ENCODE measurements at regions not wholly inside any gene's neighbourhood (a gene's known extent, or its start where the extent isn't known, plus 50 kb on each side); places are given as distances from the start of the nearest gene placed in this dataset.
"Not testable (repeated sequence)": the region's sequence is repeated elsewhere in the genome, so short reads cannot be mapped to it uniquely, and the experiment has no call there.

- Histone ChIP-seq H3F3A (ENCODE audit: insufficient read depth) (no peaks in the 10 kb centered on the region), H3K27ac (no peak overlapping the region), H3K27me3 (replicated peaks; ENCODE audit: insufficient read depth) (no peaks in the 10 kb centered on the region), H3K9me2 (ENCODE audit: insufficient read depth) (no peaks in the 10 kb centered on the region), H3K4me2 (ENCODE audit: unreplicated experiment) (no peak overlapping the region), H3K9ac (no peak overlapping the region), H3K4me3 (no peak overlapping the region), H3K9me3 (ENCODE audit: low read depth) (no peaks in the 10 kb centered on the region), H3K36me3 (ENCODE audit: low read depth) (no peaks in the 10 kb centered on the region), H3K79me2 (ENCODE audit: insufficient read depth) (no peaks in the 10 kb centered on the region), H2AFZ (no peak overlapping the region), H4K20me1 (ENCODE audit: insufficient read depth) (no peaks in the 10 kb centered on the region), H3K4me1 (ENCODE audit: insufficient read depth) (no peaks in the 10 kb centered on the region)
- in situ Hi-C loops (cut with MboI), result no loop called here
- no peak for DNase-seq
- TF ChIP-seq EZH2phosphoT487 (IDR thresholded peaks at IDR 0.05; ENCODE audit: insufficient read depth, low read depth) (no peak), EZH2 (IDR thresholded peaks at IDR 0.05; ENCODE audit: insufficient read depth, poor library complexity, severe bottlenecking) (no peak)
These were observed 91.0 kb upstream of the PRR23C start for GRCh38 chr3:139135657-139136056.

- Histone ChIP-seq H3K27me3 (replicated peaks; ENCODE audit: insufficient read depth) (no peaks in the 10 kb centered on the region), H3K9me3 (ENCODE audit: low read depth) (no peaks in the 10 kb centered on the region), H3K4me2 (ENCODE audit: unreplicated experiment) (no peak overlapping the region), H2AFZ (no peak overlapping the region), H3K9ac (no peak overlapping the region), H3K4me3 (no peak overlapping the region), H3F3A (ENCODE audit: insufficient read depth) (no peaks in the 10 kb centered on the region), H3K27ac (no peak overlapping the region), H3K4me1 (ENCODE audit: insufficient read depth) (no peaks in the 10 kb centered on the region), H3K79me2 (ENCODE audit: insufficient read depth) (no peaks in the 10 kb centered on the region), H4K20me1 (ENCODE audit: insufficient read depth) (no peaks in the 10 kb centered on the region), H3K9me2 (ENCODE audit: insufficient read depth) (no peaks in the 10 kb centered on the region), H3K36me3 (ENCODE audit: low read depth) (no peaks in the 10 kb centered on the region)
- DNase-seq, result no peak
- in situ Hi-C loops (cut with MboI), result no loop called here
- TF ChIP-seq EZH2 (IDR thresholded peaks at IDR 0.05; ENCODE audit: insufficient read depth, poor library complexity, severe bottlenecking) (no peak), EZH2phosphoT487 (IDR thresholded peaks at IDR 0.05; ENCODE audit: insufficient read depth, low read depth) (no peak)
- 64 to 66% methylated on average over 7 of the region's 7 CpGs for WGBS, 2 experiments (ENCODE audit: low coverage in 1 of 2, low lambda C conversion rate in 2 of 2, missing lambda C conversion rate in 2 of 2)
These were observed 91.9 kb upstream of the PRR23C start for GRCh38 chr3:139136469-139137202.

- in situ Hi-C loops (cut with MboI), result no loop called here
- H3K79me2 ChIP-seq (ENCODE audit: insufficient read depth), result no peaks in the 10 kb centered on the region
- no peaks in the 10 kb centered on the region for H3K4me1 ChIP-seq (ENCODE audit: insufficient read depth)
- H3K9ac ChIP-seq, result no peak overlapping the region
- no peak overlapping the region for H3K4me3 ChIP-seq
- H2AFZ ChIP-seq, result no peak overlapping the region
- H3K36me3 ChIP-seq (ENCODE audit: low read depth), result no peaks in the 10 kb centered on the region
- TF ChIP-seq EZH2 (IDR thresholded peaks at IDR 0.05; ENCODE audit: insufficient read depth, poor library complexity, severe bottlenecking) (no peak), EZH2phosphoT487 (IDR thresholded peaks at IDR 0.05; ENCODE audit: insufficient read depth, low read depth) (no peak)
- no peak for DNase-seq
- no peaks in the 10 kb centered on the region for H3K9me3 ChIP-seq (ENCODE audit: low read depth)
- no peaks in the 10 kb centered on the region for H3K27me3 ChIP-seq (replicated peaks; ENCODE audit: insufficient read depth)
- H3K9me2 ChIP-seq (ENCODE audit: insufficient read depth), result no peaks in the 10 kb centered on the region
- no peaks in the 10 kb centered on the region for H3F3A ChIP-seq (ENCODE audit: insufficient read depth)
- H3K4me2 ChIP-seq (ENCODE audit: unreplicated experiment), result no peak overlapping the region
- H3K27ac ChIP-seq, result no peak overlapping the region
- no peaks in the 10 kb centered on the region for H4K20me1 ChIP-seq (ENCODE audit: insufficient read depth)
These were observed 95.9 kb upstream of the PRR23C start for GRCh38 chr3:139140553-139140952.

- WGBS, 2 experiments (ENCODE audit: low coverage in 1 of 2, low lambda C conversion rate in 2 of 2, missing lambda C conversion rate in 2 of 2), result 34 to 38% methylated on average over 4 of the region's 4 CpGs
- H3K79me2 ChIP-seq (ENCODE audit: insufficient read depth); H3K4me1 ChIP-seq (ENCODE audit: insufficient read depth); H3K27me3 ChIP-seq (replicated peaks; ENCODE audit: insufficient read depth); H3K27ac ChIP-seq; DNase-seq; in situ Hi-C loops (cut with MboI); H3K9ac ChIP-seq; H3K9me2 ChIP-seq (ENCODE audit: insufficient read depth); H3K9me3 ChIP-seq (ENCODE audit: low read depth); H3K4me3 ChIP-seq; H2AFZ ChIP-seq; H3K4me2 ChIP-seq (ENCODE audit: unreplicated experiment); H3K36me3 ChIP-seq (ENCODE audit: low read depth); H3F3A ChIP-seq (ENCODE audit: insufficient read depth); H4K20me1 ChIP-seq (ENCODE audit: insufficient read depth): not testable (repeated sequence)
These were observed 101.3 kb upstream of the PRR23C start for GRCh38 chr3:139145980-139146379.

GRCh38 chr3:139151530-139151929, 106.8 kb upstream of the PRR23C start:
- TF ChIP-seq EZH2phosphoT487 (IDR thresholded peaks at IDR 0.05; ENCODE audit: insufficient read depth, low read depth) (no peak), EZH2 (IDR thresholded peaks at IDR 0.05; ENCODE audit: insufficient read depth, poor library complexity, severe bottlenecking) (no peak)
- no peaks in the 10 kb centered on the region for H3K9me3 ChIP-seq (ENCODE audit: low read depth)
- H4K20me1 ChIP-seq (ENCODE audit: insufficient read depth), result no peaks in the 10 kb centered on the region
- H3K4me1 ChIP-seq (ENCODE audit: insufficient read depth), result no peaks in the 10 kb centered on the region
- H3K36me3 ChIP-seq (ENCODE audit: low read depth), result no peaks in the 10 kb centered on the region
- H3F3A ChIP-seq (ENCODE audit: insufficient read depth), result no peaks in the 10 kb centered on the region
- no peaks in the 10 kb centered on the region for H3K79me2 ChIP-seq (ENCODE audit: insufficient read depth)
- 81 to 91% methylated on average over 1 of the region's 1 CpG for WGBS, 2 experiments (ENCODE audit: low coverage in 1 of 2, low lambda C conversion rate in 2 of 2, missing lambda C conversion rate in 2 of 2)
- in situ Hi-C loops (cut with MboI), result no loop called here
- no peaks in the 10 kb centered on the region for H3K9me2 ChIP-seq (ENCODE audit: insufficient read depth)
- no peak for DNase-seq
- no peak overlapping the region for H3K9ac ChIP-seq
- no peaks in the 10 kb centered on the region for H3K27me3 ChIP-seq (replicated peaks; ENCODE audit: insufficient read depth)
- no peak overlapping the region for H2AFZ ChIP-seq
- H3K27ac ChIP-seq, result no peak overlapping the region
- no peak overlapping the region for H3K4me3 ChIP-seq
- no peak overlapping the region for H3K4me2 ChIP-seq (ENCODE audit: unreplicated experiment)

- H4K20me1 ChIP-seq (ENCODE audit: insufficient read depth); H3K9ac ChIP-seq; H3K27me3 ChIP-seq (replicated peaks; ENCODE audit: insufficient read depth); DNase-seq; H2AFZ ChIP-seq; H3F3A ChIP-seq (ENCODE audit: insufficient read depth); H3K4me3 ChIP-seq; in situ Hi-C loops (cut with MboI); H3K27ac ChIP-seq; H3K9me3 ChIP-seq (ENCODE audit: low read depth); H3K4me2 ChIP-seq (ENCODE audit: unreplicated experiment); H3K9me2 ChIP-seq (ENCODE audit: insufficient read depth); H3K36me3 ChIP-seq (ENCODE audit: low read depth); H3K4me1 ChIP-seq (ENCODE audit: insufficient read depth); H3K79me2 ChIP-seq (ENCODE audit: insufficient read depth): not testable (repeated sequence)
These were observed 108.7 kb upstream of the PRR23C start for GRCh38 chr3:139153434-139153833.
